ENCODE measurements at regions not wholly inside any gene's neighbourhood (a gene's known extent, or its start where the extent isn't known, plus 50 kb on each side); places are given as distances from the start of the nearest gene placed in this dataset.
"Not testable (repeated sequence)": the region's sequence is repeated elsewhere in the genome, so short reads cannot be mapped to it uniquely, and the experiment has no call there.

- DNase-seq = peak; percentile 83
These were observed 1306.5 kb upstream of the CDH9 start for GRCh38 chr5:28344836-28345433.

- DNase-seq = no peak
These were observed 1290.8 kb upstream of the CDH9 start for GRCh38 chr5:28329176-28329575.

- no peak for DNase-seq
These were observed 1290.3 kb upstream of the CDH9 start for GRCh38 chr5:28328681-28329080.

- no peak for DNase-seq
These were observed 1285.8 kb upstream of the CDH9 start for GRCh38 chr5:28324174-28324573.

- DNase-seq = no peak
These were observed 1275.6 kb upstream of the CDH9 start for GRCh38 chr5:28313953-28314352.

GRCh38 chr5:28313321-28313951 is 1275.0 kb upstream of the CDH9 start:
- DNase-seq = no peak

GRCh38 chr5:28310696-28311095 is 1272.3 kb upstream of the CDH9 start:
- DNase-seq = no peak

GRCh38 chr5:28305891-28306290 is 1267.5 kb upstream of the CDH9 start:
- DNase-seq = no peak

- DNase-seq = no peak
These were observed 1263.3 kb upstream of the CDH9 start for GRCh38 chr5:28301712-28302111.

GRCh38 chr5:28296254-28297013 is 1258.0 kb upstream of the CDH9 start:
- DNase-seq = no peak

GRCh38 chr5:28287021-28287420 is 1248.6 kb upstream of the CDH9 start:
- not testable (repeated sequence) for DNase-seq

- DNase-seq = no peak
These were observed 1248.2 kb upstream of the CDH9 start for GRCh38 chr5:28286566-28286965.

GRCh38 chr5:28284788-28285187 is 1246.4 kb upstream of the CDH9 start:
- no peak for DNase-seq

GRCh38 chr5:28281351-28281750 is 1243.0 kb upstream of the CDH9 start:
- DNase-seq = no peak

- no peak for DNase-seq
These were observed 1237.5 kb upstream of the CDH9 start for GRCh38 chr5:28275931-28276330.

- no peak for DNase-seq
These were observed 1231.6 kb upstream of the CDH9 start for GRCh38 chr5:28269978-28270377.

GRCh38 chr5:28265877-28266276 is 1227.5 kb upstream of the CDH9 start:
- DNase-seq = no peak

GRCh38 chr5:28254846-28255245 is 1216.5 kb upstream of the CDH9 start:
- DNase-seq = no peak

- DNase-seq = no peak
These were observed 1215.0 kb upstream of the CDH9 start for GRCh38 chr5:28253431-28253830.

- no peak for DNase-seq
These were observed 1211.5 kb upstream of the CDH9 start for GRCh38 chr5:28249771-28250415.

- no peak for DNase-seq
These were observed 1196.1 kb upstream of the CDH9 start for GRCh38 chr5:28234356-28234968.

- DNase-seq = no peak
These were observed 1188.0 kb upstream of the CDH9 start for GRCh38 chr5:28226407-28226806.

- DNase-seq = no peak
These were observed 1181.2 kb upstream of the CDH9 start for GRCh38 chr5:28219539-28219938.
